PC-3 (cell line): ENCODE measurements at regions not wholly inside any gene's neighbourhood (a gene's known extent, or its start where the extent isn't known, plus 50 kb on each side); places are given as distances from the start of the nearest gene placed in this dataset.

ENCODE experiments used
- EZH2phosphoT487 ChIP-seq: fragments of 300-600 bp; sonication (generic); IDR thresholded peaks from 2 replicates; pipeline ENCODE4 v1.6.1; 2018; ENCODE audit warnings: mild to moderate bottlenecking, antibody characterized with exemption, low read length, borderline replicate concordance
- TF ChIP-seq, protein P1 (sequence below): fragments of 300-600 bp; sonication (generic); conservative IDR thresholded peaks from 2 replicates; pipeline ENCODE4 v1.5.1; 2017; ENCODE audit warnings: antibody characterized with exemption, low read depth, mild to moderate bottlenecking, low read length

DNA sequence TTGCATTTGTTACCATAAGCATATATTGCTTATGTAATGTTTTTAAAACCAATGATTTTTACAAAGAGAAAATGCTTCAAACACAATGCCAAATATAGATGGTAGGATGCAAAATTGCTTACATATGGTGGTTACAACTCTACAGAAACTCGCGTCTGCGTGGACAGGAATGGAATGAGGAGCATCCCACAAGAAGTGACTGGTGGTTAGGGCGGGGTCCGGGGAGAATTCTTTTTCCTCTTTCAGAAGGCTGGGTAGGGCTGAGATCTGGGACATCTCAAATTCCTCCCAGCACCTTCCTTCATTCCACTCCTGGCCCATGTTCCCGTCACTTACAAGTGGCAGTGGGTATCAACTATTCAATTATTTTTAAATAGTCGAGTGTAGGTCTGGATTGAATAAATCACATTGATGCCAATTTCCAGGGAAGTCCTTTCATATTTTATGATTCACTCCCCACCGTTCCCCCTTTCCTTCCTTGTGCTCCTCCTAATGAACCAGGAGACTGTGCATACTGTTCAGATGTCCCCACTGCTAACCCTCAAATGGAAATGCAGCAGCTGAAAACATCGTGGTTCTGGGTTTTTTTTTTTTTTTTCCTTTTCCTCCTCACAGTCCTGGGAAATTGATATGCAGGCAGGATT lies 174.5 kb upstream of the POU3F1 start:
- TF ChIP-seq, protein P1, sequence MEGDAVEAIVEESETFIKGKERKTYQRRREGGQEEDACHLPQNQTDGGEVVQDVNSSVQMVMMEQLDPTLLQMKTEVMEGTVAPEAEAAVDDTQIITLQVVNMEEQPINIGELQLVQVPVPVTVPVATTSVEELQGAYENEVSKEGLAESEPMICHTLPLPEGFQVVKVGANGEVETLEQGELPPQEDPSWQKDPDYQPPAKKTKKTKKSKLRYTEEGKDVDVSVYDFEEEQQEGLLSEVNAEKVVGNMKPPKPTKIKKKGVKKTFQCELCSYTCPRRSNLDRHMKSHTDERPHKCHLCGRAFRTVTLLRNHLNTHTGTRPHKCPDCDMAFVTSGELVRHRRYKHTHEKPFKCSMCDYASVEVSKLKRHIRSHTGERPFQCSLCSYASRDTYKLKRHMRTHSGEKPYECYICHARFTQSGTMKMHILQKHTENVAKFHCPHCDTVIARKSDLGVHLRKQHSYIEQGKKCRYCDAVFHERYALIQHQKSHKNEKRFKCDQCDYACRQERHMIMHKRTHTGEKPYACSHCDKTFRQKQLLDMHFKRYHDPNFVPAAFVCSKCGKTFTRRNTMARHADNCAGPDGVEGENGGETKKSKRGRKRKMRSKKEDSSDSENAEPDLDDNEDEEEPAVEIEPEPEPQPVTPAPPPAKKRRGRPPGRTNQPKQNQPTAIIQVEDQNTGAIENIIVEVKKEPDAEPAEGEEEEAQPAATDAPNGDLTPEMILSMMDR = no peak
- no peak for TF ChIP-seq EZH2phosphoT487
